HCT116 (cell line): ENCODE measurements at regions not wholly inside any gene's neighbourhood (a gene's known extent, or its start where the extent isn't known, plus 50 kb on each side); places are given as distances from the start of the nearest gene placed in this dataset.

Source experiments
- ATAC-seq: fragments of 200-7000 bp; cut with Tn5 transposase; 2 replicates; pipeline ENCODE4 v1.9.1; 2020; ENCODE audit warnings: mild to moderate bottlenecking, moderate library complexity
- BruUV-seq: library from RNA; stranded (reverse); fragments of 400-500 nt; replicated peaks from 2 replicates; lab custom pipeline; 2021; lab: Mats Ljungman, UMichigan
- CTCF ChIA-PET: fragments of 300-600 bp; sonication (Branson Sonifier 250); formaldehyde crosslinking; loops from one replicate; lab custom pipeline; 2021; ENCODE audit warnings: antibody characterized with exemption; lab: Charles Lee
- POLR2A ChIA-PET: fragments of 300-600, 350-600 bp; sonication (Branson Sonifier 250); formaldehyde crosslinking; loops from one replicate; lab custom pipeline; 2021; ENCODE audit warnings: antibody characterized with exemption; lab: Charles Lee
- RAD21 ChIA-PET, 2 experiments: fragments of 300-600 bp; sonication (Branson Sonifier 250); formaldehyde crosslinking; loops; one replicate each; lab custom pipeline; 2023; ENCODE audit warnings: low total read pairs in 2 of 2; ENCODE audit not compliant: uncharacterized antibody in 2 of 2, unreplicated experiment in 2 of 2, low non-redundant PET in 1 of 2; lab: Charles Lee
- DNase-seq: peaks from one replicate; pipeline ENCODE4 v3.0.0-alpha.2; 2010; ENCODE audit warnings: low read depth, low spot score
- H2AFZ ChIP-seq: fragments of 200-600 bp; shearing (Covaris generic), sonication (generic); 2 replicates; pipeline ENCODE4 v1.6.1; 2017; ENCODE audit warnings: low read depth, mixed run types, mixed read lengths, antibody characterized with exemption, low read length; ENCODE audit not compliant: poor library complexity, severe bottlenecking
- H3K27ac ChIP-seq: 2 replicates; pipeline ENCODE4 v1.5.1; 2012; ENCODE audit warnings: low read depth, low read length
- H3K27me3 ChIP-seq: fragments of 200-600 bp; sonication (generic); 2 replicates; pipeline ENCODE4 v1.6.1; 2016; ENCODE audit warnings: mixed run types, low read length, mixed read lengths; ENCODE audit not compliant: insufficient read depth
- H3K36me3 ChIP-seq, 2 experiments: fragments of 200-500 bp in 1 of 2; fragments of 200-600 bp in 1 of 2; sonication (Bioruptor generic) in 1 of 2; sonication (generic) in 1 of 2; 2 replicates each; pipeline versions ENCODE4 v1.5.1 to v1.6.1; 2014 to 2016; ENCODE audit warnings: low read length in 2 of 2, inconsistent platforms in 1 of 2, mixed read lengths in 1 of 2, mixed run types in 1 of 2; ENCODE audit not compliant: insufficient read depth in 2 of 2, control insufficient read depth in 1 of 2
- H3K4me1 ChIP-seq, 2 experiments: fragments of 200-600 bp in 1 of 2; sonication (generic) in 1 of 2; 2 replicates each; pipeline versions ENCODE4 v1.5.1 to v1.6.1; 2012 to 2017; ENCODE audit warnings: low read length in 2 of 2, inconsistent platforms in 1 of 2, mild to moderate bottlenecking in 1 of 2, mixed read lengths in 1 of 2, mixed run types in 1 of 2, moderate library complexity in 1 of 2; ENCODE audit not compliant: insufficient read depth in 2 of 2, control insufficient read depth in 1 of 2
- H3K4me2 ChIP-seq: fragments of 200-600 bp; sonication (generic); 2 replicates; pipeline ENCODE4 v1.6.1; 2017; ENCODE audit warnings: mixed run types, low read length, mixed read lengths
- H3K4me3 ChIP-seq, 2 experiments: fragments of 200-600 bp in 1 of 2; sonication (generic) in 1 of 2; replicated peaks in 1 of 2; 2 replicates each; pipeline ENCODE4 v1.5.1; 2011 to 2016; ENCODE audit warnings: low read length in 2 of 2, control low read depth in 1 of 2, low read depth in 1 of 2, mild to moderate bottlenecking in 1 of 2, mixed read lengths in 1 of 2, mixed run types in 1 of 2
- H3K79me2 ChIP-seq: fragments of 200-600 bp; sonication (generic); 2 replicates; pipeline ENCODE4 v1.6.1; 2017; ENCODE audit warnings: mild to moderate bottlenecking, mixed run types, low read length, moderate library complexity, mixed read lengths; ENCODE audit not compliant: insufficient read depth
- H3K9ac ChIP-seq: fragments of 200-600 bp; sonication (generic); 2 replicates; pipeline ENCODE4 v1.6.1; 2016; ENCODE audit warnings: low read length, mixed read lengths
- H3K9me2 ChIP-seq: fragments of 200-600 bp; sonication (generic), shearing (Covaris generic); 2 replicates; pipeline ENCODE4 v1.6.1; 2017; ENCODE audit warnings: mixed run types, mild to moderate bottlenecking, moderate library complexity; ENCODE audit not compliant: insufficient read depth
- H3K9me3 ChIP-seq, 2 experiments: fragments of 200-500 bp in 1 of 2; fragments of 200-600 bp in 1 of 2; sonication (Bioruptor generic) in 1 of 2; sonication (generic) in 1 of 2; 2 replicates each; pipeline ENCODE4 v1.6.1; 2014 to 2017; ENCODE audit warnings: low read length in 2 of 2, mixed read lengths in 2 of 2, inconsistent platforms in 1 of 2, low read depth in 1 of 2, mild to moderate bottlenecking in 1 of 2, mixed run types in 1 of 2, moderate library complexity in 1 of 2; ENCODE audit not compliant: control insufficient read depth in 1 of 2, insufficient read depth in 1 of 2
- H4K20me1 ChIP-seq: fragments of 200-600 bp; sonication (generic), shearing (Covaris generic); 2 replicates; pipeline ENCODE4 v1.6.1; 2017; ENCODE audit warnings: mixed run types, mild to moderate bottlenecking, moderate library complexity; ENCODE audit not compliant: insufficient read depth
- CBX3 ChIP-seq: IDR thresholded peaks from 2 replicates; pipeline ENCODE4 v1.6.1; 2012; ENCODE audit warnings: low read depth
- ELF1 ChIP-seq: IDR thresholded peaks from 2 replicates; pipeline ENCODE4 v1.6.1; 2012; ENCODE audit warnings: low read depth, borderline replicate concordance
- EZH2 ChIP-seq: fragments of 200-600 bp; sonication (generic); IDR thresholded peaks from 2 replicates; pipeline ENCODE4 v1.6.1; 2017; ENCODE audit warnings: antibody characterized with exemption, mixed run types
- EZH2phosphoT487 ChIP-seq: fragments of 200-600 bp; IDR thresholded peaks from 2 replicates; pipeline ENCODE4 v1.6.1; 2018; ENCODE audit warnings: antibody characterized with exemption, borderline replicate concordance
- FOSL1 ChIP-seq: IDR thresholded peaks from 2 replicates; pipeline ENCODE4 v1.6.1; 2012; ENCODE audit warnings: low read depth
- JUND ChIP-seq: IDR thresholded peaks from 2 replicates; pipeline ENCODE4 v1.6.1; 2012
- POLR2A ChIP-seq: IDR thresholded peaks from 2 replicates; pipeline ENCODE4 v1.7.0; 2011; ENCODE audit warnings: borderline replicate concordance; ENCODE audit not compliant: insufficient read depth, insufficient read length; ENCODE audit errors: extremely low read depth
- POLR2AphosphoS5 ChIP-seq: IDR thresholded peaks from 2 replicates; pipeline ENCODE4 v1.6.1; 2011; ENCODE audit warnings: mild to moderate bottlenecking, low read depth, low read length, moderate library complexity
- SIN3A ChIP-seq: IDR thresholded peaks from 2 replicates; pipeline ENCODE4 v1.6.1; 2012; ENCODE audit warnings: low read depth
- SP1 ChIP-seq: IDR thresholded peaks from 2 replicates; pipeline ENCODE4 v1.6.1; 2012; ENCODE audit warnings: low read depth
- SRF ChIP-seq: IDR thresholded peaks from 2 replicates; pipeline ENCODE4 v1.6.1; 2012; ENCODE audit warnings: low read depth
- YY1 ChIP-seq: IDR thresholded peaks from 2 replicates; pipeline ENCODE4 v1.6.1; 2011; ENCODE audit warnings: low read length, low read depth, moderate library complexity, mild to moderate bottlenecking; ENCODE audit not compliant: insufficient replicate concordance; ENCODE audit errors: extremely low read depth
- ZFX ChIP-seq: fragments of 450-650 bp; IDR thresholded peaks from 2 replicates; pipeline ENCODE4 v1.6.1; 2017
- intact Hi-C: fragments of 100-400 bp; cut with micrococcal nuclease; formaldehyde crosslinking; loops from 2 replicates; pipeline ENCODE4 v1.10.0; 2022
- TF ChIP-seq, protein P1 (sequence below): IDR thresholded peaks from 2 replicates; pipeline ENCODE4 v1.6.1; 2012
- TF ChIP-seq, protein P2 (sequence below): IDR thresholded peaks from 2 replicates; pipeline ENCODE4 v1.6.1; 2012
- TF ChIP-seq, protein P3 (sequence below): IDR thresholded peaks from 2 replicates; pipeline ENCODE4 v1.6.1; 2012; ENCODE audit warnings: low read depth

DNA sequence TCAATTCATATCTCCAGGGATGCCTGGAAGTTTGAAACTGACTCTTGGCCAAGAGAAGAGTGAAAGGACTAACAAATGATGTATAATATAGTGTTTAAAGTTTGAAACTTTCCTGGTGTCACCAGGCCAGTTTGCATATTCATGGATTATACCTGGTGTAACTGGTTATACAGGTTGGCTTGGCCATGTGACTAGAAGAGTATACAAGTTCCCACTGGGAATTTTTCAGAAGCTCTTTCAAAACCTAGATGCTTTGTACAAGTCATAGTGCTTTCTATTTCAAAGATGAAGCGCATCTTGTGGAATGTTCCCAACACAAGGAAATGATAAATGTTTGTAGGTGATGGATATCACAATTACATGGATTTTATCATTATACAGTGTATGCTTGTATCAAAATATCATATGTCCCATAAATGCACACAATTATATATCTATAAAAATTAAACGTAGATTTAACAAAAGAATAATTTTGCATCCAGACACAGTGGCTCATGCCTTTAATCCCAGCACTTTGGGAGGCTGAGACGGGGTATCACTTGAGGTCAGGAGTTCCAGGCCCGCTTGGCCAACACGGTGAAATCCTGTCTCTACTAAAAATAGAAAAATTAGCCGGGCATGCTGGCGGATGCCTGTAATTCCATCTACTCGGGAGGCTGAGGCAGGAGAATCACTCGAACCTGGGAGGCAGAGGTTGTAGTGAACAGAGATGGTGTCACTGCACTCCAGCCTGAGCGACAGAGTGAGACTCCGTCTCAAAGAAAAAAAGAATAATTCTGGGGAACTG lies 1420.2 kb downstream of the GRIK2 start:
- ChIA-PET POLR2A (no interaction called here), RAD21 (no interaction called here), CTCF (interaction anchor here (1.0 kb wide), 1 partner anchor 36 kb away, joined by 3 read pairs; no protein-coding TSS in a partner anchor)
- intact Hi-C loops, result no loop called here
- H3K9me2 ChIP-seq, result no peaks in the 10 kb centered on the region
- ATAC-seq (no peak), DNase-seq (peak; percentile 8)
- BruUV-seq, result no TSS peak
- TF ChIP-seq EZH2, result no peak
- no peak for TF ChIP-seq JUND
- no peak for TF ChIP-seq ZFX
- TF ChIP-seq, protein P1, sequence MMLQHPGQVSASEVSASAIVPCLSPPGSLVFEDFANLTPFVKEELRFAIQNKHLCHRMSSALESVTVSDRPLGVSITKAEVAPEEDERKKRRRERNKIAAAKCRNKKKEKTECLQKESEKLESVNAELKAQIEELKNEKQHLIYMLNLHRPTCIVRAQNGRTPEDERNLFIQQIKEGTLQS, result no peak
- H3K27me3 ChIP-seq, result no peaks in the 10 kb centered on the region
- peaks cover 0 to 5% of the 10 kb centered on the region in 2 experiments; a peak in 1 of 4 replicates for H3K4me1 ChIP-seq
- peak overlapping the region; percentile 0; the same call in 1 of the 2 replicates for H3K4me2 ChIP-seq
- no peaks in the 10 kb centered on the region for H3K79me2 ChIP-seq
- H2AFZ ChIP-seq, result no peak overlapping the region
- H3K4me3 ChIP-seq, result no peak overlapping the region
- H3K9me3 ChIP-seq, result no peaks in the 10 kb centered on the region
- no peak overlapping the region for H3K9ac ChIP-seq
- H4K20me1 ChIP-seq, result no peaks in the 10 kb centered on the region
- no peak overlapping the region for H3K27ac ChIP-seq
- H3K36me3 ChIP-seq, result no peaks in the 10 kb centered on the region

- Histone ChIP-seq H3K4me3 (no peak overlapping the region), H3K4me1 (peaks cover 0 to 5% of the 10 kb centered on the region in 2 experiments; a peak in 1 of 4 replicates), H3K9me2 (no peaks in the 10 kb centered on the region), H3K27ac (no peak overlapping the region), H3K79me2 (no peaks in the 10 kb centered on the region), H4K20me1 (no peaks in the 10 kb centered on the region), H2AFZ (peak overlapping the region; percentile 20), H3K9ac (no peak overlapping the region), H3K36me3 (no peaks in the 10 kb centered on the region), H3K27me3 (no peaks in the 10 kb centered on the region), H3K9me3 (no peaks in the 10 kb centered on the region), H3K4me2 (no peak overlapping the region)
- no peak for ATAC-seq
- ChIA-PET RAD21 (no interaction called here), POLR2A (no interaction called here), CTCF (no interaction called here)
- intact Hi-C loops, result no loop called here
- no peak for DNase-seq
- no TSS peak for BruUV-seq
- no peak for TF ChIP-seq POLR2AphosphoS5
- TF ChIP-seq SP1, result no peak
- no peak for TF ChIP-seq SIN3A
- TF ChIP-seq, protein P2, sequence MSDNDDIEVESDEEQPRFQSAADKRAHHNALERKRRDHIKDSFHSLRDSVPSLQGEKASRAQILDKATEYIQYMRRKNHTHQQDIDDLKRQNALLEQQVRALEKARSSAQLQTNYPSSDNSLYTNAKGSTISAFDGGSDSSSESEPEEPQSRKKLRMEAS, result no peak
- TF ChIP-seq ELF1, result no peak
- TF ChIP-seq EZH2, result no peak
- no peak for TF ChIP-seq POLR2A
- TF ChIP-seq FOSL1, result no peak
- no peak for TF ChIP-seq EZH2phosphoT487
- no peak for TF ChIP-seq CBX3
- no peak for TF ChIP-seq SRF
- TF ChIP-seq, protein P3, sequence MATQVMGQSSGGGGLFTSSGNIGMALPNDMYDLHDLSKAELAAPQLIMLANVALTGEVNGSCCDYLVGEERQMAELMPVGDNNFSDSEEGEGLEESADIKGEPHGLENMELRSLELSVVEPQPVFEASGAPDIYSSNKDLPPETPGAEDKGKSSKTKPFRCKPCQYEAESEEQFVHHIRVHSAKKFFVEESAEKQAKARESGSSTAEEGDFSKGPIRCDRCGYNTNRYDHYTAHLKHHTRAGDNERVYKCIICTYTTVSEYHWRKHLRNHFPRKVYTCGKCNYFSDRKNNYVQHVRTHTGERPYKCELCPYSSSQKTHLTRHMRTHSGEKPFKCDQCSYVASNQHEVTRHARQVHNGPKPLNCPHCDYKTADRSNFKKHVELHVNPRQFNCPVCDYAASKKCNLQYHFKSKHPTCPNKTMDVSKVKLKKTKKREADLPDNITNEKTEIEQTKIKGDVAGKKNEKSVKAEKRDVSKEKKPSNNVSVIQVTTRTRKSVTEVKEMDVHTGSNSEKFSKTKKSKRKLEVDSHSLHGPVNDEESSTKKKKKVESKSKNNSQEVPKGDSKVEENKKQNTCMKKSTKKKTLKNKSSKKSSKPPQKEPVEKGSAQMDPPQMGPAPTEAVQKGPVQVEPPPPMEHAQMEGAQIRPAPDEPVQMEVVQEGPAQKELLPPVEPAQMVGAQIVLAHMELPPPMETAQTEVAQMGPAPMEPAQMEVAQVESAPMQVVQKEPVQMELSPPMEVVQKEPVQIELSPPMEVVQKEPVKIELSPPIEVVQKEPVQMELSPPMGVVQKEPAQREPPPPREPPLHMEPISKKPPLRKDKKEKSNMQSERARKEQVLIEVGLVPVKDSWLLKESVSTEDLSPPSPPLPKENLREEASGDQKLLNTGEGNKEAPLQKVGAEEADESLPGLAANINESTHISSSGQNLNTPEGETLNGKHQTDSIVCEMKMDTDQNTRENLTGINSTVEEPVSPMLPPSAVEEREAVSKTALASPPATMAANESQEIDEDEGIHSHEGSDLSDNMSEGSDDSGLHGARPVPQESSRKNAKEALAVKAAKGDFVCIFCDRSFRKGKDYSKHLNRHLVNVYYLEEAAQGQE, result no peak
- no peak for TF ChIP-seq YY1
These were observed 1418.7 kb downstream of the GRIK2 start for GRCh38 chr6:102812242-102812641.
